GM18873 (cell line): ENCODE measurements at regions not wholly inside any gene's neighbourhood (a gene's known extent, or its start where the extent isn't known, plus 50 kb on each side); places are given as distances from the start of the nearest gene placed in this dataset.

Experiments used
- ATAC-seq: cut with Tn5 transposase; IDR thresholded peaks from one replicate; pipeline ENCODE4 v1.9.1; 2021; ENCODE audit warnings: mild to moderate bottlenecking, moderate library complexity, moderate number of reproducible peaks; ENCODE audit not compliant: unreplicated experiment, low FRiP score

DNA sequence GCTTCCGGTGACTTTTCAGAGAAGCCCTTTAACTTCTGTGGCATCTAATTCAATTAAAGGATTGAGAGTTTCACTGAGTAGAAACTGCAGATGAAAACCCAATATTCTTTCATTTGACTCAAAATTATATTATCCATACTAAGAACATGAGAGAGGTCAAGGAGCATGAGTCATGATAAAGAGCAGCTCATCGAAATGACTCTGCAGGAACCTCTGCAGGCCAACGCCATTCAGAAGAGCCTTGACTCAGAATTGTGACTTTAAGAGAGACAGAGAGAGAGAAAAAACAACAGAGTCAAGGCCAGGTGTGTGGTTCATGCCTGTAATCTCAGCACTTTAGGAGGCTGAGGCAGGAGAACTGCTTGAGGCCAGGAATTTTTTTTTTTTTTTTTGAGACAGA, 417.2 kb upstream of the XYLT1 start:
- no peak for ATAC-seq

DNA sequence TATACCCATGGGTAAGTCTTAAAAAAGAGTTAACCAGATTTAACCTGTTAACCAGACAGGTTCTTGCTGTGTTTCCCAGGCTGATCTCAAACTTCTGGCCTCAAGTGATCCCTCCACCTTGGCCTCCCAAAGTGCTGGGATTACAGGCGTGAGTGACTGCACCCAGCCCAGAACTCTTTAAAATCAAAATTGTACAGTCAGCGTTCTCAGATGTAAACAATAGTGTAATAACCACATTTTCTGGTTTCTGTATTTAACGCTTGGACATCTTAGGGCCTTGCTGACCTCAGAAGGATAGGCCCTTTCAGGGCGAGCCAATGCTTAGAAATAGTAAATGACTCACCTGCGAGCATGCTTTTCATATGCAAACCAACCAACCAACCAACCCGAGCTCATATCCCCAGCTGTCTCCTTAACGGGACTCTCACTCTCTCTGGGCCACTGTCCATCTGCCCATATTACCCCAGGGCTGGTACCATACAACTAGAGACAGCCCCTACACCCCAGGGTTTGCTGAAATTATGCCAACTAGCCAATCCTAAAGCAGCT, 415.0 kb upstream of the XYLT1 start:
- no peak for ATAC-seq

DNA sequence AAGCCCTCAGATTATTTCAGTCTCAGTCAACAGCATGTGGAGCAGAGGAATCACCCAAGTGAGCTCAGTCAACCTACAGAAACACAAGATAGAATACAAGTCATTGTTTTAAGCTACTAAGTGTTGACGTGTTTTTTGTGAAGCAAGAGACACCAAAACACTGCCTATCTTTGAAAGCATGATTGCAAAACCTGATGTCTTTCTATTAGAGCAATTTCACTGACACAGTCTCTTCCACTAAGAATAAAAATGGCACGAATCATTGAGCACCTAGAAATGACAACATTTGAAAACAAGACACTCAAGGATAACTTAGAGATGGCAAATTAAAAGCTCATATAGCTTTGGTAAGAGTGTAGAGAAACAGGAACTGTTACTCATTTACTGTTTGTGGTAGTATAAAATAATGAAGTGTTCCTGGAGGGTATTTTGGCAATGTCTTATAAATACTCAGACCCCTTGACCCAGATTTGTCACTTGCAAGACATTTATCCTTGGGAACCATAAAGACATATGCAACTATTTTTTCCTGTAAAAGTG, 407.1 kb upstream of the XYLT1 start:
- no peak for ATAC-seq

DNA sequence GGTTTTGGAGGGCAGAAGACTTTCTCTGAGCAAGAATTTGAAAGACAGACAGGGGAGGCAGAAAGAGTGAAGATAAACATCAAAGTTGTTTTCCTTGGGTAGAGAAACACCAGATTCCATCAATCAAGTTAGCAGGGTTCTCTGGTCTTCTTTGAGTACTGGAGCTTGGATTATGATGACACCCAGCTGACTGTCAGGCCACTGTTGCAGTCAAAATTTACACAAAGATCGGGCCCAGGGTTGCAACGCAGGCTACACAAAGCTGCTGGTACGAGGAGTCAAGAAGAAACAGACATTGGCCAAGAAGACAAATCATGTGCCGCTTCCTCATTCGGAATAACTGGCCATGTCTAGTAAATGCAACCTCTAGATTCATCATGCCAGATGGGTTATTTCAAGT, 396.2 kb upstream of the XYLT1 start:
- ATAC-seq, result no peak

DNA sequence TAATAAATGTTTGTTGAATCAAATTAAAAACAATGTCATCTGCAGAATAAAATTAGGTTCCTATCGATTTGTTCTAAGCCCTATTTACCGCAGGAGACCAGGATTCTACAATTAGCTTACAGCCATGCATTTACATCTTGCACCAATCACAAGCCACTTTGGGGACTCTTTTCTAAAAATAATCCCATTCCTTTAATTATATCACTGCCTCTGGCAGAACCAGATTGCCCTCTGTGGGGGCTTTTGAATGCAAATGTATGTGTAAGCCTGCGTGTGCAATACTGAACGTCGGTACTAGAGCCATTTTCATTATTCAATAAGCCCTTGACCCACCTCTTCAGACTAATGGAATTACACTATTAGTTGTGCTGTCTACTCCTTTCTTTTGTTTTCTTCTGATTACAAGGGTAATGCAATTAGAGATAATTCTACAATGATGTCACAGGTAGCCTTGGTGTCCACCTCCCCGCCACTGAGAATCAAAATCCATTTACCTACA, 391.3 kb upstream of the XYLT1 start:
- no peak for ATAC-seq

DNA sequence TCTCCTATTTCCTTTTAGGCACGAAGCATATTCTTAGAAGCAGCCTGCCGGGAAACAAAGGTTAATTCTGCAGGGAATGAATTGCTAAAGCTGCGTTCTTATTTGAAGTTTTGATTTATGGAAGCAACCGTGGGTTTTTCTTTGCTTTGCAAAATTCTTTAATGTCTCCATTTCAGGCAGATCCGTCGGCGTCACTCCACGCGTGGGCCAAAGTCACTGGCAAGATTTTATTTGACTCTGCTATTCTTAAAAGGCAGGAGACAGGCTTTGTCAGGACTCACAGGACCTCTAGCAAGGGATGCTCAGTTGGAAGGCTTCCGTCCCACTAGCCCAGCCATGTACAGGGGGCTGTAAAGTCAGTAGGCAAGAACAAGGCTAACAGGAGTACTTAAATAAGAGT, 387.3 kb upstream of the XYLT1 start:
- no peak for ATAC-seq

DNA sequence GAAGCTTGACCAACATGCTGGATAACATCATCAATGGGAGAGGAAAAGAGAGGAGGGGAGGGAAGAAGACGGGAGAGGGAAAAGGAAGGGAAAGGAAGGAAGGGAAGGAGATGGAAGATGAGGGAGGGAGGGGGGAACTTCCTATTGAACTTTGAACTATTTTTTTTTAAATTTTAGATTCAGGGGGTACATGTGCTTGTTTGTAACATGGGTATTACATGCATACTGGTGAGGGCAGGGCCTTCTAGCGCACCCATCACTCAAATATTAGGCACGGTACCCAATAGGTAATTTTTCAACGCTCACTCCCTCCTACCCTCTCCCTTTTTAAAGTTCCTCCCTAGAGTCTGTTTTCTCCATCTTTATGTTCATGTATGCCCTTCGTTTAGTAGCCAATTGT, 383.2 kb upstream of the XYLT1 start:
- no peak for ATAC-seq

DNA sequence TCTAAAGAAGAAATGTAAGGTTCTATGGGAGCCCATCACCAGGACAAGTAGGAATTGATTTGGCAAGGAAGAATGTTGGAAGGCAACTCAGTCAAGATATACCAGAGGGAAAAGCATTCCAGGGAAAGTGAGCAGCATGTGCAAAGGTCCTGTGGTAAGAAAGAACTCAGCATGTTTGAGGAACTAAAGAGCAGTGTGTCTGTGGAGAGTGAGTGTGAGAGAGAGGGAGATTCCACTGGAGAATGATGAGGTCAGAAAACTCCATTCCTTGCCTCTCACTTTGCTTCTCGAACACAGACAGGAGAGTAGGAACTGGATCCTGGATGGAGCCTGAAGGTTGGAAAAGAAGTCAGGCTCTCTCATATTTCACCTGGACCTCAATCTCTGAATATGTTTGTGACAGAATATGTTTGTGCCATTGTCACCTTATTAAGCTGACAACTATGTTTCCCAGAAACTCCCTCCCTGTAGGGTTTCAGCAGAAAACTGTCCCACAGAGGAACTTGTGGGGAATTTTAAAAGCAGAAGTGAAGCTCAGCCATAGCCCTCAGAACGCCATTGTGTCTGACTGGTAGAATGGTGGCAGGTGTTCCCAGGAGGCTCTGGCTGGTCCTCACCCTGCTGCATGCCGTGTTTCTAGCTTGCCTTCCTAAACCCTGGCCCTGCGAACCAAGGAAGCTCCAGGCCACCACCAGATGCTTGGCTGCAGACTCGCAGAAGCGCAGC, 382.4 kb upstream of the XYLT1 start:
- no peak for ATAC-seq

DNA sequence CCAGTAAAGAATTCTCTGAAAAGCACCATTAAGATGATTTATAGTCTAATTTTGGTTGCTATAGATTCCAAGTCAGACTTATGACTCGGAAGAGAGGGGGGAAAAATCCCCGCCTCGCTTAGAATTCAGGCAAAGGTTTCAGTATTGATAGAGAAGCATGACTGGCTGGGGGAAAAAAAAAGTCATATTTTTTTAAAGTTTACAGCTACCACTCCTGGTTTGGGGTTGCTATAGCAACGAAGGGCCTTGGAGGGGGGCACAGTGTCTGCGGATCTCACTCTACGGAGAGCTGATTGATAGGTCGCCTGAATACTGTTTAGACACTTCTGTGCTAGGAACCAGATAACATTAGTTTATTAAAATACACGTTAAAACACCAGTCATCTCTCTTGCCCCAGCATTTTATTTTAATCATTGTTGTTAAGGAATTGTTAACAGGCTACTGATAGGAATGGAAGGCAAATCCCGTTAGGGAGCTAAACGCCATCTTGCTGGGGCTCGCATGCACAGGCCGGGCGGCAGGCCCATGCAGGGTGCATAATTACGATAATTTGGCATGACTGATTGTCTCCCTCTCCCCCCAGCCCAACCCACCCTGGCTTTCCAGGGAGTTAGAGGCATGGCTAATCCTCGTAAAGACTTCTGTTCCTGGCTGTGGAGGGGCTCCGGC, 380.0 kb upstream of the XYLT1 start:
- ATAC-seq, result no peak

DNA sequence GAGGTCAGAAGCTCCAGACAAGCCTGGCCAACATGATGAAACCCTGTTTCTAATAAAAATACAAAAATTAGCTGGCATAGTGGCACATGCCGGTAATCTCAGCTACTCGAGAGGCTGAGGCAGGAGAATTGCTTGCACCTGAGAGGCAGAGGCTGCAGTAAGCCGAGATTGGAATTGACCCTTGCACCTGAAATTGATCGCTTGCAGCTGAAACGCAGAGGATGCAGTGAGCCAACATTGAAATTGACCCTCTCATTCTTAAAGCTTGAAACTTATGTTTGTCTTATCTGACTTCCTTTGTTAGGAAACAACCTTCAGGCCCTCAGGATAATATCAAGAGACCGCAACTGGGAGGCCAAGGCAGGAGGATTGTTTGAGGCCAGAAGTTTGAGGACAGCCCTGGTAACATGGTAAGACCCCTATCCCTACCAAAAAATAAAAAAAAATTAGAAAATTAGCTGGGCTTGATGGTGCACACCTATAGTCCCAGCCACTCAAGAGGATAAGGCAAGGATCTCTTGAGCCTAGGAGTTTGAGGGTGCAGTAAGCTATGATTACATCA, 376.6 kb upstream of the XYLT1 start:
- no peak for ATAC-seq

DNA sequence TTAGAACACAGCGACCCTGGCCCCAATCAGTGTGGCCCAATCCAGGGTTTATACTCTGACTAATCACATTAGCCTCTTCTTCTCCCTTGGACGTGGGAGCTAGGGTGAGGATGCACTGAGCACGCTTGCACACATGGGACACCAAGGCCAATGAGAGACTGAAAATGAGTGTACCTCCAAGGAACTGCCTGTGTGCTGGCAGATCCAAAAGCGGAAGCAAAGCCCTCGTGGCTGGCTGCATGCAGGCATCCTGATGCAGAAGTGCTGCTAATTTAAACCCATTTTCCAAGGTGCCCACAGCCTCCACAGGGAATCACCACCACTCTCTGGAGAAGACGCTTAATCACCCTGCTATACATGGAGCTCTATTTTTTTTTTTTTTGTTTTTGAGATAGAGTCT, 375.3 kb upstream of the XYLT1 start:
- ATAC-seq, result no peak

DNA sequence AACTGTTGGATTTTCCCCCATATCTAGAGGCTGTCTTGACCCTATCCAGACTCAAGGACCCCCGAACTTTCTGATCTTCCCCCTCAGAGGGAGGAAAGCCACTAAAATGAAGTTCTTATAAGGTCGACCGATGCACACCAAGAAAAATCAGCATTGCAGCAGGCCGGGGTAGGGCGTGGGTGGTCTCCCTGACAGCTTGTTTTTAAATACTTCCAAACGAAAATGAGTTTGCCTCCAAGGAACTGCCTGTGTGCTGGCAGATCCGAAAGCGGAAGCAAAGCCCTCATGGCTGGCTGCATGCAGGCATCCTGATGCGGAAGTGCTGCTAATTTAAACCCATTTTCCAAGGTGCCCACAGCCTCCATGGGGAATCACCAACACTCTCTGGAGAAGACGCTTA, 374.3 kb upstream of the XYLT1 start:
- no peak for ATAC-seq

DNA sequence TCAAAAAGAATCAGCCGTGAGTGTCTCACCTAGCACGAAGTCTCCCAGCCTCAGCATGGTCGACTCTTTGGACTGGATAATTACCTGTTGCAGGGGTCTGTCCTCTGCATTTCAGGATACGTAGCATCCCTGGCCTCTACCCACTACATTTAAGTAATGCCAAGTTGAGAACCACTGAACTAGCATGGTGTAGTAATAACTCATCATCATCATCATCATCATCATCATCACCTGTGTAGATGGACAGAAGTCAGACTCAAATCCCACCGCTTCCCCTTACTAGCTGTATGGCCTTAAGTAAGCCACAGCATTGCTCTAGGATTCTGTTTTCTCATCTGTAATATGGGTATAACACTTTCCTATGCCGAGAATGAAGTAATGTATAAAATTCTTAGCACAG, 373.1 kb upstream of the XYLT1 start:
- no peak for ATAC-seq

DNA sequence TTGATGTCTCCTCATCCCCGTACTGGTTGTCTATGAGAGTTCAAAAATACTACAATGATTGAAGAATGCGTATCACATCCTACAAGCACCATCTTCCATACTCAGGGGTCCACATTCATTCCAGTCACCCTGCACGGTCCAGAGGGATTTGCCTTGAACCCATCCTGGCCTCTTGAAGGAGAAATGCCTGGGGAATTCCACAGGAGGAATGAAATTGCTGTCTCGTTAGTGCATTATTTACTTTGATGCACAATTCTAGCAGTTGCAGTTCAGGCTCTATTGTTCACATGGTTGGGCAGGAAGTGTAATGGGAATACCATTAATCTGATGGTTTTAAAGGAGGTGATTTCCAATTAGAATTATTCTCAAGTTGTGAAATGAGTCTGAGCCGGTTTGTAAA, 369.1 kb upstream of the XYLT1 start:
- ATAC-seq, result no peak

DNA sequence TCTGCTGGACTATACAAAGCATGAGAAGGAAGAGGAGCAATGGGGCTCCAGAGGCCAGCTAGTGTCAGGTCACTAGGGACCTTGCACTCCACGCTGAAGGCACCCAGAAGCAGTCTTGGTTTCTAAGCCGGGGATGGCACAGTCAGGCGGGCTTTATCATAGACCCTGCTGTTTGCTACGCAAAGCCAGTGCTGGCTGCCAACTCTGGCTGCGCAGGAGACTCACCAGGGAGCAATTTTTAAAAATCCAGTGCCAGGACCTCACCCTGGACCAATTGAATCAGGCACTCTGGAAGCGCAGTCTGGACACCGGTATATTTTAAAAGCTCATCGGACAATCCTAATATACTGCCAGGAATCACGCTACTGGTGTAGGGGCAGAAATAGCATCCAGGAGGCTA, 368.5 kb upstream of the XYLT1 start:
- ATAC-seq, result no peak

DNA sequence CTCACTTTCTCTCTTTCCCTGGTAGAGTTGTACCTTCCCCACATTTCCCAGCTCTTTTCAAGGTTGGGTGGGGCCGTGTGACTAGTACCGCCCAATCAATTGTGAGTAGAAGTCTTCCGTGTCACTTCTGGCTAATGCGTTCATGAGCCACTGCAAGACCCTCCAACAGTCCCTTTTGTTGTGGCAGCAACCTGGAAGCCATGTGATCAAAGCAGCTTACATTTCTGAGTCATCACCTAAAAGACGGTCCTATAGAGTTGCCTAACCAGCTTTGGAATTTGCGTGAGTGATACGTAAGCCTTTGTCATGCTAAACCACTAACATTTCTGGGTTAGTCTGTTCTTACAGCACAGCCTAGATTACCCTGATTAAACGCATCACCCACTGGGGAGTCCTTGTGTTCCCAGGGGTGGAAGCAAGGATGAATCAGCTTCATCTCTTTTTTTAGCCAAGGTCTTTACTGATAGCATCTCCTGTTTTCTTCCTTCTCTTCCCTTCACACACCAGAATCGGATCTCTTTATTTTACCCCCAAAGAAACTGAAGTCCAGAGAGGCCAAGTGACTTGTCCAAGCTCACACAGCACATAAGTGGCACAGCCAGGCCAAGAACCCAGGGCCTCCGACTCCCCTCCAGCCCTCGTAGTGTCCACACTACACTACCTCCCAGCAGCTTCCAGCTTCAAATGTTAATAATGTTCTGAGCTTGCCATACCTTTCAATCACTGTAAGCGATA, 366.3 kb upstream of the XYLT1 start:
- no peak for ATAC-seq

DNA sequence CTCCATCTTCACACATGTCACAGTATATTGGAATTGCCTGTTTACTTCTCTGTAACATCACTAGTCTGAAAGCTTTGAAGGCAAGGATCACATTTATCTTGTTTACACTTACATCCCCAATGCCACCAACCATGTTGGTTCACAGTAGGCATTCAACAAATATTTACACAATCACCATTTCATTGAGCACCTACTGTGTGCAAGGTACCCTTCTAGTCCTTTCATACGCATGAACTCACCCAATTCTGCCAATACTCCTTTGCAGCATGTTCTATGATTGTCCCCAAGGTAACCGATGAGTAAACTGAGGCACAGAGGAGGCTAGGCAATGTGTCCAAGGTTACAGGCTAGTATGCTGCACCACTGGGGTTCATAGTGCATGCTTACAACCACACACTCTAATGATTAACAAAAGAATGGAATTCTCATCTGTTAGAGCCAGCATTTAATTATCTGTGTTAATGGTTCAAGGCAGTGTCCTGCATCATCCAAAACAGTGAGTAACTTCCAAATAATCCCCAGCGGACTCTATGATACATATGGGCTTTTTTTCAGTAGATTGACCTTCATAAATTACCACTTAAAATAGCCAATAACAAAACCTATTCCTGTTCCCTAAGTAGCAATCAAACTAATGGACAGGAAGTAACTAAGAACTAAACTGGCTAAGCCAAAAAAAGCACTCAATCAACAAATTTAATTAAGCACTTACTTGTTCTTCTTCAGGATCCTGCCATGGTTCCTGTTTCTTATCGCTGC, 364.5 kb upstream of the XYLT1 start:
- no peak for ATAC-seq

DNA sequence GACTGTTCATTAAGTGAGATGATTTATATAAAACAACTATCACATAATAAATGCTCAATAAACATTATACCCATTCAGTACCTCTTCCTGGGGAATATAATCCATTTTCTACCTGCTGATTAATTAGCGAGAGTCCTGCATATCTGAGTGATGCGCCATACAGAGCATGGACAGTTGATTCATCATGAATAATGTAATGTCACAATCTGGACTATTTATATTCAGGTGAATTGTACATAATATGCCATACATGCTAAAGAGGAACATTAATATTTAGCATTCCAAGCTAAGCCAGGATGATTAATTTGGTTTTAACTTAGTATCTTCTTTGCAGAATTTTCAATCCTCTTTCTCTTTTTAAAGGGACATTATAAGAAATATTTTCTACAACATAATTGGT, 362.0 kb upstream of the XYLT1 start:
- ATAC-seq, result no peak

DNA sequence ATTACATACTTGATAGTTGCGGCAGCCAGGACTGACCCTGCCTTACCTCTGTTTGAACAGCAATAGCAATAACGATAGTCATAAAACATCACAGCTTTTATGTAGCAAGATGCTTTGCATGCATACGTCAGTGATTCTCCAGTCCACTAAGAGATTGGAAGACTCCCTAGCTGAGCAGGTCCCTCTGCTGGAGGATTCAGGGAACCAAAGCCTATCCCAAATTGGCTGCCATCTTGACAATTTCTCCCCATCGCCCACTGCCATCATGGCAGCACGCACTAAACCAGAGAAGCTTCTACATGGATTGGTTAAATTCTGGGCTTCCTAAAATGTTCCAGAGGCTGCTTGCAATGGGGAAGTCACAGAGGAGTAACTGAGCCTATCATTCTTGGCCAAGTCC, 360.6 kb upstream of the XYLT1 start:
- no peak for ATAC-seq

DNA sequence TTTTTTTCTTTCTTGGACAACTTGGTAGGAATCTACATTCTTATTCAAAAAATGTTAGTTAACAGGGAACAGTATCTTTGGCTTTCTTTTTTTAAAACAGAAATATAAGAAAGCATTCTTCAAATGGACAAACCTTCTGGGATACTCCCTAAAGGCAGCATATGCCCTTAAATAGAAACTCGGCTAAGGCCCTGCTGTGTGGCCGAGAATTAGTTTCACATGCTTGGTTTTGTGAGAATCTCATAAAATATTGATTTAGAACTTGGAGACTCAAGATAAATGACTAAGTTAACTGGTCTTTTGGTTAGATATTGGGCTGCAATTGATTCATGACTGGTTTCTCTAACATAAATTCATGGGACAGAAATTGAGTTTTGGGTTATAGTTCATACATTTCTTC, 359.9 kb upstream of the XYLT1 start:
- ATAC-seq, result no peak
